Gastrocnemius medialis (tissue), 4 donors: ENCODE measurements at regions not wholly inside any gene's neighbourhood (a gene's known extent, or its start where the extent isn't known, plus 50 kb on each side); places are given as distances from the start of the nearest gene placed in this dataset.

ENCODE experiments used
- CTCF ChIP-seq, 5 experiments: fragments of 450-650 bp in 3 of 5; fragments of 200-600 bp in 2 of 5; sonication (generic) in 2 of 5; IDR thresholded peaks in 4 of 5; conservative IDR thresholded peaks in 1 of 5; 1 replicate in 4 of 5; 2 replicates in 1 of 5; pipeline ENCODE4 v1.5.1; 2016 to 2019; ENCODE audit warnings: antibody characterized with exemption in 5 of 5, mild to moderate bottlenecking in 3 of 5, moderate library complexity in 3 of 5
- POLR2A ChIP-seq, 2 donors: fragments of 450-650 bp; IDR thresholded peaks; one replicate each; pipeline ENCODE4 v1.6.1; 2017; ENCODE audit warnings: antibody characterized with exemption in 2 of 2, mild to moderate bottlenecking in 2 of 2, moderate library complexity in 2 of 2

GRCh38 chr6:97449444-97449966 lies 166.5 kb upstream of the MMS22L start:
- no peak for TF ChIP-seq CTCF (IDR thresholded peaks at IDR 0.05 in 4 of 5, conservative IDR thresholded peaks at IDR 0.05 in 1 of 5)
- no peak for TF ChIP-seq POLR2A (IDR thresholded peaks at IDR 0.05)
